ENCODE measurements at regions not wholly inside any gene's neighbourhood (a gene's known extent, or its start where the extent isn't known, plus 50 kb on each side); places are given as distances from the start of the nearest gene placed in this dataset.

DNA sequence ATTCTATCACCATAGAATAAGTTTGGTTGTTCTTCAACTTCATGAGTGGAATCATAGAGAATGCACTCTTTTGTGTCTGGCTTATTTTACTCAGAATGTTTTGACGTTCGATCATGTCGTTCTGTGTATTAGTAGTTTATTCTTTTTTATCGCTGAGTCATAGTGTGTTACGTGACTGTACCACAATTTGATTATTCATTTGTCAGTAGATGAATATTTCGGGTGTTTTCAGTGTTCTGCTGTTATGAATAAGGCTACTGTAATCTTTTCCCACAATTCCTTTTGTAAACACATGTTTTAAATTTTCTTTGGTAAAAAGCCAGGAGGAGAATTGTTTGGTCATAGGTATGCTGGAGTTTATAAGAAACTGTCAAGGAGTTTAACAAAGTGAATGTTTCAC is 279.9 kb upstream of the B3GAT1 start:
- Histone ChIP-seq H3K27me3 (ENCODE audit: control insufficient read depth in 1 of 2, insufficient read depth in 2 of 2, low read length in 2 of 2) (no peaks in the 10 kb centered on the region), H3K4me3 (ENCODE audit: low read length in 2 of 2) (peak overlapping the region in 1 of 2 donors; percentile 15), H3K27ac (ENCODE audit: low read length) (no peak overlapping the region), H3K9ac (ENCODE audit: low read length in 2 of 2) (no peak overlapping the region), H3K9me3 (ENCODE audit: control insufficient read depth in 2 of 2, low read length in 2 of 2) (no peaks in the 10 kb centered on the region), H3K36me3 (ENCODE audit: control insufficient read depth in 2 of 2, insufficient read depth in 2 of 2, low read length in 2 of 2) (no peaks in the 10 kb centered on the region), H3K4me1 (ENCODE audit: control insufficient read depth, insufficient read depth, low read length) (peaks cover 4% of the 10 kb centered on the region)

DNA sequence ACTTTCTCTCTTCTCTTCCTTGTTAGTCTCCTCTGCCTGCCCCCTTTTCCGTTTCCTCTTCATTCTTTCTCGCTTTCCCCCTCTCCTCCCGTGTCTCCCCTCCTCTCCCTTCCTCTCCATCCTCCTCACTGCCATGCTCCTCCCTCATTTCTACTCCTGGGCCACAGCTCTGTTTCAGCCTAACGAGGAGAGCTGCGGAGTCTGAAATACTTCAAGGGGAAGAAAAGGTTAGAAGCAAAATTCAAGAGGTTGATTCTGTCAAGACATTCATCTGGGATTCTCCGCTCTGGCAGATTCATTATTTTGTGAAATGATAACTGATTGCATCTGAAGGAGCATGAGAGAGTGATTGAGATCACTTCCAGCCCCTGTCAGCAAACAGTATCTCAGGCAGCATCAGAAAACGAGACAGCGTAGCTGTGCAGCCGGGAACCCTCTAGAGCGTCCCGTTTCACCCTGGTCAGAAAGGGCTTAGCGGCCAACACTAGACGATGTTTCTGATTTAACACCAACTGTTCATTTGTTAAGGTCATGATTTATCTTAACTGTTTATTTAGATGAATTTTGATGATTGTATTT is 279.3 kb upstream of the B3GAT1 start:
- Histone ChIP-seq H3K9ac (ENCODE audit: low read length in 2 of 2) (no peak overlapping the region), H3K9me3 (ENCODE audit: control insufficient read depth in 2 of 2, low read length in 2 of 2) (no peaks in the 10 kb centered on the region), H3K4me1 (ENCODE audit: control insufficient read depth, insufficient read depth, low read length) (peaks cover 4% of the 10 kb centered on the region), H3K36me3 (ENCODE audit: control insufficient read depth in 2 of 2, insufficient read depth in 2 of 2, low read length in 2 of 2) (no peaks in the 10 kb centered on the region), H3K27me3 (ENCODE audit: control insufficient read depth in 1 of 2, insufficient read depth in 2 of 2, low read length in 2 of 2) (no peaks in the 10 kb centered on the region), H3K27ac (ENCODE audit: low read length) (no peak overlapping the region), H3K4me3 (ENCODE audit: low read length in 2 of 2) (peak overlapping the region; percentile 15 to 30)

DNA sequence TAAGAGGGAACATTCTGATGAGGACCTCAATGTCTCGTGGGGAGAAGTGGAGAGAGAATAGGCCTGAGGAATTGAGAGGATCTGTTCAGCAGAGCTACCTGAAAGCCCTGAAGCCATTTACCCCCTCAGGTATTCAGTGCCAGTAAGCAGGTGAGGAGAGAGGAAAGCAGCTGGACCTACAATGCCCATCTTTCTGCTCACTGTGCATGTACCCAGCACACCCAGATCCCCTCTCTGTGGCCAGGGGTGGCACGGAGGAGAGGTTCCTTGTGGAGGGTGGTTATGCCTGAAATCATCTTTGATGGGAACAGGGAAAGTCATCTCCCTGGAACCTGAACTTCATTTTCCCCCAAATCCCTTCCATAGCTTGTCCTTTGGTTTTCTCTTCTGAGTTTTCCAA is 277.8 kb upstream of the B3GAT1 start:
- no peaks in the 10 kb centered on the region for H3K9me3 ChIP-seq (ENCODE audit: control insufficient read depth in 2 of 2, low read length in 2 of 2)
- H3K27ac ChIP-seq (ENCODE audit: low read length) = no peak overlapping the region
- H3K36me3 ChIP-seq (ENCODE audit: control insufficient read depth in 2 of 2, insufficient read depth in 2 of 2, low read length in 2 of 2) = no peaks in the 10 kb centered on the region
- no peak overlapping the region for H3K4me3 ChIP-seq (ENCODE audit: low read length in 2 of 2)
- H3K4me1 ChIP-seq (ENCODE audit: control insufficient read depth, insufficient read depth, low read length) = peaks cover 5% of the 10 kb centered on the region
- H3K9ac ChIP-seq (ENCODE audit: low read length in 2 of 2) = no peak overlapping the region
- H3K27me3 ChIP-seq (ENCODE audit: control insufficient read depth in 1 of 2, insufficient read depth in 2 of 2, low read length in 2 of 2) = no peaks in the 10 kb centered on the region

GRCh38 chr11:134687548-134687947 is 275.5 kb upstream of the B3GAT1 start:
- Histone ChIP-seq H3K9me3 (ENCODE audit: control insufficient read depth in 2 of 2, low read length in 2 of 2) (no peaks in the 10 kb centered on the region), H3K9ac (ENCODE audit: low read length in 2 of 2) (no peak overlapping the region), H3K4me3 (ENCODE audit: low read length in 2 of 2) (no peak overlapping the region), H3K36me3 (ENCODE audit: control insufficient read depth in 2 of 2, insufficient read depth in 2 of 2, low read length in 2 of 2) (no peaks in the 10 kb centered on the region), H3K27ac (ENCODE audit: low read length) (no peak overlapping the region), H3K4me1 (ENCODE audit: control insufficient read depth, insufficient read depth, low read length) (peaks cover 8% of the 10 kb centered on the region), H3K27me3 (ENCODE audit: control insufficient read depth in 1 of 2, insufficient read depth in 2 of 2, low read length in 2 of 2) (no peaks in the 10 kb centered on the region)

GRCh38 chr11:134686460-134687061 is 274.5 kb upstream of the B3GAT1 start:
- Histone ChIP-seq H3K36me3 (ENCODE audit: control insufficient read depth in 2 of 2, insufficient read depth in 2 of 2, low read length in 2 of 2) (no peaks in the 10 kb centered on the region), H3K9ac (ENCODE audit: low read length in 2 of 2) (no peak overlapping the region), H3K4me1 (ENCODE audit: control insufficient read depth, insufficient read depth, low read length) (peaks cover 8% of the 10 kb centered on the region), H3K9me3 (ENCODE audit: control insufficient read depth in 2 of 2, low read length in 2 of 2) (no peaks in the 10 kb centered on the region), H3K27me3 (ENCODE audit: control insufficient read depth in 1 of 2, insufficient read depth in 2 of 2, low read length in 2 of 2) (peaks cover 0 to 4% of the 10 kb centered on the region in 2 donors), H3K4me3 (ENCODE audit: low read length in 2 of 2) (no peak overlapping the region), H3K27ac (ENCODE audit: low read length) (no peak overlapping the region)

DNA sequence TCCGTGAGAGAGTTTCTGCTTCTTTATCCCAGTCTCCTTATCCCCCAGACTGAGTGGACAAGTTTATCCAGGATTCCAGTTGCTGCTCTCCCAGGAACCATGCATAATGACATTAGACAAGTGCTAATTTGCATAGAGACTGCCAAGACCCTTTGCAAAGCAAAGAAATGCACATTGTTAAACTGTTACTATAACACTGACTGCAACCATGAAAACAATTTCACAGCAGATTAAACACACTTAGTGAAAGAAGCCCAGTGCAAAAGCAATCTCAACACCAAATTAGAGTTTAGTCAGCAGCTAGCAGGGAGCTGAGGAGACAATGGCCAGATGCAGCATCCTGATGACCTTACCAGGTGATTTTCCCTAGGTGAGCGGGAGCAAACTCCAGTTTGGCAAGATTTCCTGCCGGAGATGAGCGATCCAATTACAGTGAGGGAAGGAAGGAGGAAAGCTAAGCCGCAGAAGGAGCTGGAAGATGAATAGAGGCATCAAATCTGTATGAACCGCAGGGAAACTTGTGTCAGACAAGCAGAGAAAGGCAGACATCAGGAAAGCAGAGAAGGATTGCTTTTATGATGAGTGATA is 273.8 kb upstream of the B3GAT1 start:
- Histone ChIP-seq H3K27me3 (ENCODE audit: control insufficient read depth in 1 of 2, insufficient read depth in 2 of 2, low read length in 2 of 2) (peaks cover 0 to 4% of the 10 kb centered on the region in 2 donors), H3K36me3 (ENCODE audit: control insufficient read depth in 2 of 2, insufficient read depth in 2 of 2, low read length in 2 of 2) (no peaks in the 10 kb centered on the region), H3K4me3 (ENCODE audit: low read length in 2 of 2) (no peak overlapping the region), H3K27ac (ENCODE audit: low read length) (no peak overlapping the region), H3K4me1 (ENCODE audit: control insufficient read depth, insufficient read depth, low read length) (peaks cover 5% of the 10 kb centered on the region), H3K9me3 (ENCODE audit: control insufficient read depth in 2 of 2, low read length in 2 of 2) (no peaks in the 10 kb centered on the region), H3K9ac (ENCODE audit: low read length in 2 of 2) (no peak overlapping the region)

DNA sequence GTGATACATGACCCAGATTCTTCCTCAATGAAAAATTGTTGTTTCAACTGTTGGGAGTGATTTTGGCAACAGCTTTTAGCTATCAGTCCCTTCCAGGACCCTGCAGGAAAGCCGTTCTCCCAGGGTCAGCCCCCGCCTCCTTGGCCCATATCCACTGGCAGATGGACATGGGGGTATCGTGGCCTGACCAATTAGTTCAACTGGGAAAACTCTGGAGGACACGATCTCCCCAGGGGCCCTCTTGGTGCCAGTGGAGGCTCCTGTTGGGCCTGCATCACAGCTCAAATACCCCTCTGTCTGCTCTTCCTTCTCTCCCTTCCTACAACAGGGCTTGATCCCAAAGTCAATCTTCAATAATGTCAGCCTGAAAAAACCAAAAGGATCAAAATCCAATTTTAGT is 272.5 kb upstream of the B3GAT1 start:
- peaks cover 5% of the 10 kb centered on the region for H3K4me1 ChIP-seq (ENCODE audit: control insufficient read depth, insufficient read depth, low read length)
- no peaks in the 10 kb centered on the region for H3K9me3 ChIP-seq (ENCODE audit: control insufficient read depth in 2 of 2, low read length in 2 of 2)
- no peak overlapping the region for H3K27ac ChIP-seq (ENCODE audit: low read length)
- H3K9ac ChIP-seq (ENCODE audit: low read length in 2 of 2) = no peak overlapping the region
- no peak overlapping the region for H3K4me3 ChIP-seq (ENCODE audit: low read length in 2 of 2)
- H3K27me3 ChIP-seq (ENCODE audit: control insufficient read depth in 1 of 2, insufficient read depth in 2 of 2, low read length in 2 of 2) = peaks cover 0 to 4% of the 10 kb centered on the region in 2 donors
- no peaks in the 10 kb centered on the region for H3K36me3 ChIP-seq (ENCODE audit: control insufficient read depth in 2 of 2, insufficient read depth in 2 of 2, low read length in 2 of 2)

GRCh38 chr11:134683860-134684259 is 271.8 kb upstream of the B3GAT1 start:
- Histone ChIP-seq H3K27ac (ENCODE audit: low read length) (no peak overlapping the region), H3K9ac (ENCODE audit: low read length in 2 of 2) (no peak overlapping the region), H3K9me3 (ENCODE audit: control insufficient read depth in 2 of 2, low read length in 2 of 2) (no peaks in the 10 kb centered on the region), H3K4me3 (ENCODE audit: low read length in 2 of 2) (no peak overlapping the region), H3K4me1 (ENCODE audit: control insufficient read depth, insufficient read depth, low read length) (peaks cover 5% of the 10 kb centered on the region), H3K27me3 (ENCODE audit: control insufficient read depth in 1 of 2, insufficient read depth in 2 of 2, low read length in 2 of 2) (peaks cover 0 to 4% of the 10 kb centered on the region in 2 donors), H3K36me3 (ENCODE audit: control insufficient read depth in 2 of 2, insufficient read depth in 2 of 2, low read length in 2 of 2) (no peaks in the 10 kb centered on the region)

GRCh38 chr11:134682577-134682976 is 270.5 kb upstream of the B3GAT1 start:
- H3K4me3 ChIP-seq (ENCODE audit: low read length in 2 of 2) = no peak overlapping the region

DNA sequence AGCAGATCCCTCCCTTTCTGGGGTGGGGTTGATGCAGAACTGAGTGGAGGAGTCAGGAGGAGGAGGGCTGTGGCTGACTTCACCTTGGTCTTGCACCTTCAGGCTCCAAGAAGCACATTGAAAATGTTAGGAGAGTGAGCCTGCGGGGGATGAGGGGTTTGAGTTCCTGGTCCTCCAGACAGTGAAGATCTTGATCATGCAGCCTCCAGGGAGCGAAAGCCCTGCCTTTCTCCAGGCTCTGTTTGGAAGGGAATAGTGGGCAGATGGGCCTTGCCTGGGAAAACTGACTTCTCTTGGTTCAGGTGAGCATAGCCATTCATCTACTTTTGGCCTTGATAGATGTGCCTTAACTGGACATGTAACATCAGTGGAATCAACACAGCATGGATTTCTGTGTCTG is 267.6 kb upstream of the B3GAT1 start:
- no peak overlapping the region for H3K4me3 ChIP-seq (ENCODE audit: low read length in 2 of 2)
- peaks cover under 1% of the 10 kb centered on the region for H3K4me1 ChIP-seq (ENCODE audit: control insufficient read depth, insufficient read depth, low read length)
- no peaks in the 10 kb centered on the region for H3K9me3 ChIP-seq (ENCODE audit: control insufficient read depth in 2 of 2, low read length in 2 of 2)
- no peak overlapping the region for H3K9ac ChIP-seq (ENCODE audit: low read length in 2 of 2)
- no peaks in the 10 kb centered on the region for H3K36me3 ChIP-seq (ENCODE audit: control insufficient read depth in 2 of 2, insufficient read depth in 2 of 2, low read length in 2 of 2)
- peaks cover 3 to 4% of the 10 kb centered on the region in 2 donors for H3K27me3 ChIP-seq (ENCODE audit: control insufficient read depth in 1 of 2, insufficient read depth in 2 of 2, low read length in 2 of 2)
- no peak overlapping the region for H3K27ac ChIP-seq (ENCODE audit: low read length)

More at GRCh38 chr11:134682577-134682976, 270.5 kb upstream of the B3GAT1 start:
- Histone ChIP-seq H3K4me1 (ENCODE audit: control insufficient read depth, insufficient read depth, low read length) (peaks cover 5% of the 10 kb centered on the region), H3K36me3 (ENCODE audit: control insufficient read depth in 2 of 2, insufficient read depth in 2 of 2, low read length in 2 of 2) (no peaks in the 10 kb centered on the region), H3K27me3 (ENCODE audit: control insufficient read depth in 1 of 2, insufficient read depth in 2 of 2, low read length in 2 of 2) (peaks cover 0 to 4% of the 10 kb centered on the region in 2 donors), H3K27ac (ENCODE audit: low read length) (no peak overlapping the region), H3K9me3 (ENCODE audit: control insufficient read depth in 2 of 2, low read length in 2 of 2) (no peaks in the 10 kb centered on the region), H3K9ac (ENCODE audit: low read length in 2 of 2) (no peak overlapping the region)

DNA sequence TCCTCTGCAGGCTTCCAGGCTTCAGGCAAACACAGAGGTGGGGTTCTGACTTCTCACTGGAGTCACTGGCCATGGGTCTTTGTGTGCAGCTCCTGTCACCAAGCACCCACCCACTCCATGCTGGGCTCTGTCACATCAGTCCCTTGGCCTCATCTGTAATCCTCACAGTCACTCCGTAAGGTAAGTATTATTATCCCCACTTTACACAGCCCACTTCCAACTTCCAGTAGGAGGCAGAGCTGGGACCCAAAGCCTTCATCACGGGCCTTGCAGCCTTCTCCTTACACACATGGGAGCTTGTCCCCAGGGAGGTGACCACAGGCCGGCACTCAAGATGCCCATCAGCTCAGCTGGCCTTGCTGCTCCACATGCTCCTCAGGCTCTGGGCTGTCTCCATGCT is 266.7 kb upstream of the B3GAT1 start:
- Histone ChIP-seq H3K9ac (ENCODE audit: low read length in 2 of 2) (no peak overlapping the region), H3K4me1 (ENCODE audit: control insufficient read depth, insufficient read depth, low read length) (no peaks in the 10 kb centered on the region), H3K9me3 (ENCODE audit: control insufficient read depth in 2 of 2, low read length in 2 of 2) (no peaks in the 10 kb centered on the region), H3K4me3 (ENCODE audit: low read length in 2 of 2) (no peak overlapping the region), H3K27me3 (ENCODE audit: control insufficient read depth in 1 of 2, insufficient read depth in 2 of 2, low read length in 2 of 2) (peaks cover 3 to 4% of the 10 kb centered on the region in 2 donors), H3K36me3 (ENCODE audit: control insufficient read depth in 2 of 2, insufficient read depth in 2 of 2, low read length in 2 of 2) (no peaks in the 10 kb centered on the region), H3K27ac (ENCODE audit: low read length) (no peak overlapping the region)

Data from stomach smooth muscle (tissue), 2 donors.